ENCODE measurements at regions not wholly inside any gene's neighbourhood (a gene's known extent, or its start where the extent isn't known, plus 50 kb on each side); places are given as distances from the start of the nearest gene placed in this dataset.

DNA sequence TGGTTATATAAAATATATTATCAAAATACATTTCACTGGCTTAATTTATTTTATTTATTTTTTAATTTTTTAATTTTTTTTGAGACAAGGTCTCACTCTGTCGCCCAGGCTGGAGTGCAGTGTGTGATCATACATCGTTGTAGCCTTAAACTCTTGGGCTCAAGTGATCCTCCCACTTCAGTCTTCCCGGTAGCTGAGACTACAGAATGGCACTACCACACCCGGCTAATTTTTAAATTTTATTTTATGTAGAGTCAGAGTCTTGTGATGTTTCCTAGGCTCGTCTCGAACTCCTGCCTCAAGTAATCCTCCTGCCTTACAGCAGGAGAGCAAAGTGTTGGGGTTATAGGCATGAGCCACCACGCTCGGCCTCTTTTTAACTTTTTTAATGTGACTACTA lies 143.8 kb downstream of the CEP135 start:
- Mint-ChIP-seq H3K9me3 (no peaks in the 10 kb centered on the region), H3K36me3 (peaks cover 2% of the 10 kb centered on the region), H3K27me3 (ENCODE audit: low read depth) (no peaks in the 10 kb centered on the region), H3K4me3 (no peak overlapping the region), H3K27ac (no peak overlapping the region), H3K4me1 (no peaks in the 10 kb centered on the region)
- DNase-seq (ENCODE audit: low spot score in 2 of 2, unreplicated experiment in 2 of 2), result no peak
- TF ChIP-seq, protein P1, sequence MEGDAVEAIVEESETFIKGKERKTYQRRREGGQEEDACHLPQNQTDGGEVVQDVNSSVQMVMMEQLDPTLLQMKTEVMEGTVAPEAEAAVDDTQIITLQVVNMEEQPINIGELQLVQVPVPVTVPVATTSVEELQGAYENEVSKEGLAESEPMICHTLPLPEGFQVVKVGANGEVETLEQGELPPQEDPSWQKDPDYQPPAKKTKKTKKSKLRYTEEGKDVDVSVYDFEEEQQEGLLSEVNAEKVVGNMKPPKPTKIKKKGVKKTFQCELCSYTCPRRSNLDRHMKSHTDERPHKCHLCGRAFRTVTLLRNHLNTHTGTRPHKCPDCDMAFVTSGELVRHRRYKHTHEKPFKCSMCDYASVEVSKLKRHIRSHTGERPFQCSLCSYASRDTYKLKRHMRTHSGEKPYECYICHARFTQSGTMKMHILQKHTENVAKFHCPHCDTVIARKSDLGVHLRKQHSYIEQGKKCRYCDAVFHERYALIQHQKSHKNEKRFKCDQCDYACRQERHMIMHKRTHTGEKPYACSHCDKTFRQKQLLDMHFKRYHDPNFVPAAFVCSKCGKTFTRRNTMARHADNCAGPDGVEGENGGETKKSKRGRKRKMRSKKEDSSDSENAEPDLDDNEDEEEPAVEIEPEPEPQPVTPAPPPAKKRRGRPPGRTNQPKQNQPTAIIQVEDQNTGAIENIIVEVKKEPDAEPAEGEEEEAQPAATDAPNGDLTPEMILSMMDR (IDR thresholded peaks at IDR 0.05; ENCODE audit: unreplicated experiment), result no peak

DNA sequence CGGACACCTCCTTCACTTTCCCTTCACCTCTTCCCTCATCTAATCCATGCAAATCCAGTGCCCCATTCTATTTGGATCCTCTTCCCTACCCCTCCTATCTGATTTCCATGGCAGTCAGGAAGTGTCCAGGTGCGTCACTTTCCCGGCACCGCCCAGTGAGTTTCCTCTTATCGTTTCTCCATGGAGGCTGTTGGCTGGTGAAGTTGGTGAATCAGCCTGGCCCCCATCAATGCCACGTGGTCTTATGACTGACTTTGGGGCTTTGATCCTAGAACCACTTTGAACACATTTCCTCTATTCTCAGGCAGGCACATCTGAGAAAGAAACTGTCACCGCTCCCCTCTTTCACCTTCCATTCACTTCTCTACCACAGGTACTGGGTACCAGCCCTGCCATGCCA lies 137.8 kb downstream of the CEP135 start:
- Mint-ChIP-seq H3K27ac (no peak overlapping the region), H3K9me3 (no peaks in the 10 kb centered on the region), H3K4me1 (peaks cover 6% of the 10 kb centered on the region), H3K27me3 (ENCODE audit: low read depth) (no peaks in the 10 kb centered on the region), H3K36me3 (peaks cover 2% of the 10 kb centered on the region), H3K4me3 (no peak overlapping the region)
- no peak for DNase-seq (ENCODE audit: low spot score in 2 of 2, unreplicated experiment in 2 of 2)
- TF ChIP-seq, protein P1 (IDR thresholded peaks at IDR 0.05; ENCODE audit: unreplicated experiment), result no peak

DNA sequence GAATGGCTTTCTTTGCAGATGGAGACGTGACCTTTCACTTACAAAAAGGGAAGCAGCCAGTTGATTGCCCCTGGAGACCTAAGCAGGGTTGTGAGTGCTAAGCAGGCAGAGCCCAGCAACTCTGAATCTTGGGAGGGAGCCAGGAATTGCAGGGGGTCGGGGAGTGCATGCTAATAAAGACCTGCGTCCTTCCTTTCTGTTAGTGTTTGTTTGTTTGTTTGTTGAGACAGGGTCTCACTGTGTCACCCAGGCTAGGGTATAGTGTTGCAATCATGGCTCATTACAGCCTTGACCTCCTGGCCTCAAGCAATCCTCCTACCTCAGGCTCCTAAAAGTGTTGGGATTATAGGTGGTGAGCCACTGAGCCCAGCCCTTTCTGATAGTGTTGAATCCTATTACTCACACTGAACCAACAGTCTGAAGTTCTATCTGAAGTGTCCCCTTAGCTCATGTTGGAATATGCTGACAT lies 137.4 kb downstream of the CEP135 start:
- H3K36me3 Mint-ChIP-seq, result peaks cover 2% of the 10 kb centered on the region
- TF ChIP-seq, protein P1 (IDR thresholded peaks at IDR 0.05; ENCODE audit: unreplicated experiment), result no peak
- H3K27me3 Mint-ChIP-seq (ENCODE audit: low read depth), result no peaks in the 10 kb centered on the region
- no peaks in the 10 kb centered on the region for H3K9me3 Mint-ChIP-seq
- no peak overlapping the region for H3K4me3 Mint-ChIP-seq
- H3K27ac Mint-ChIP-seq, result no peak overlapping the region
- peaks cover 6% of the 10 kb centered on the region for H3K4me1 Mint-ChIP-seq
- no peak for DNase-seq (ENCODE audit: low spot score in 2 of 2, unreplicated experiment in 2 of 2)

DNA sequence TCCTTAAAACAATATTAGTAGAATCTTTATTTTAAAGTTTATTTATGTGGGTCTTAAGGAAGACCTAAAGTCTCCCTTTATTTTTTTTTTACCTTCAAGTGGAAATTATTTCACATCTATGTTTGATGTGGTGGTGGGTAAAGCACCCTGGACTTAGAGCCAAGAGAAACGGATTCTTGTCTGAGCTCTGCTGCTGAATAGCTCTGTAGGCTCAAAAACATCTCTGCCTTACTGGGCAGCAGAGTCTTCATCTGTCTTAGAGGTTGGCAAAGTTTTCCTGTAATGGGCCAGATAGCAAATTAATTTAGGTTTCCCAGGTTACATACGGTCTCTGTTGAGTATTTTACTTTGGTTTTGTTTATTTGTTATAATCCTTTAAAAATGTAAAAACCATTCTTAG lies 136.5 kb downstream of the CEP135 start:
- peaks cover 6% of the 10 kb centered on the region for H3K4me1 Mint-ChIP-seq
- no peak for DNase-seq (ENCODE audit: low spot score in 2 of 2, unreplicated experiment in 2 of 2)
- no peak overlapping the region for H3K27ac Mint-ChIP-seq
- H3K9me3 Mint-ChIP-seq, result no peaks in the 10 kb centered on the region
- no peak overlapping the region for H3K4me3 Mint-ChIP-seq
- H3K36me3 Mint-ChIP-seq, result peaks cover 2% of the 10 kb centered on the region
- H3K27me3 Mint-ChIP-seq (ENCODE audit: low read depth), result no peaks in the 10 kb centered on the region
- TF ChIP-seq, protein P1 (IDR thresholded peaks at IDR 0.05; ENCODE audit: unreplicated experiment), result no peak

DNA sequence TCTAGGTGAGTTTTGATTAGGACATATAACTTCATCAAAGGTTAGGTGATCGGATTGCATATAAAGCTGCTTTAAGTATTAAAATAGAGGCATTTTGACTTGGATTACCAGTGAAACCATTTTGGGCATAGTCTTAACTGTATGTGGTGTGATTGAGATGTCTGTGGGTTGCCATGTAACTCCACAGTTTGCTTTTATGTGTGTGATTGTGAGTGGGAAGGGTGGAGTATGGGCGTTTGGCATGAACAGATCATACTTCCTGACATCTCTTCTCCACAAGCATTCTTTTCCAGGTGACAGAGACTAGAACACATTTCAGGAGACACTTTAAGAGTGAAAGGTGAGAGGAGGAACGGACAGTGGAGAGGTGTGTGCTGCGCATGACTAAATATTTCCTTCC lies 136.1 kb downstream of the CEP135 start:
- Mint-ChIP-seq H3K4me3 (no peak overlapping the region), H3K36me3 (peaks cover 2% of the 10 kb centered on the region), H3K27ac (no peak overlapping the region)

More for the DNA sequence above, 136.1 kb downstream of the CEP135 start:
- H3K9me3 Mint-ChIP-seq, result no peaks in the 10 kb centered on the region
- TF ChIP-seq, protein P1 (IDR thresholded peaks at IDR 0.05; ENCODE audit: unreplicated experiment), result no peak
- peaks cover 6% of the 10 kb centered on the region for H3K4me1 Mint-ChIP-seq
- H3K27me3 Mint-ChIP-seq (ENCODE audit: low read depth), result no peaks in the 10 kb centered on the region
- no peak for DNase-seq (ENCODE audit: low spot score in 2 of 2, unreplicated experiment in 2 of 2)
